Natural killer cell treated with Interleukin-12 subunit alpha and Interleukin-12 subunit beta and Interleukin-15 and Interleukin-18, amount 100 ng/mL, for 72 hours (primary cell): ENCODE measurements at regions not wholly inside any gene's neighbourhood (a gene's known extent, or its start where the extent isn't known, plus 50 kb on each side); places are given as distances from the start of the nearest gene placed in this dataset.

Experiments used
- ATAC-seq, 2 donors: fragments of 150-1000 bp; cut with Tn5 transposase in 1 of 2; sonication (Bioruptor Pico), chemical (Tn5 transposase) in 1 of 2; 2 replicates each; pipeline ENCODE4 v1.10.0; 2021
- DNase-seq: peaks from one replicate; pipeline ENCODE4 v3.0.0; 2022; ENCODE audit warnings: low spot score
- H3K27ac Mint-ChIP-seq, 2 donors: 1 replicate in 1 of 2; 2 replicates in 1 of 2; pipeline ENCODE4 v1.8.0; 2022; ENCODE audit warnings: mixed read lengths in 2 of 2, mild to moderate bottlenecking in 1 of 2, moderate library complexity in 1 of 2
- H3K27me3 Mint-ChIP-seq, 2 donors: 1 replicate in 1 of 2; 2 replicates in 1 of 2; pipeline ENCODE4 v1.8.0; 2022; ENCODE audit warnings: mixed read lengths in 2 of 2
- H3K36me3 Mint-ChIP-seq: one replicate; pipeline ENCODE4 v1.8.0; 2022; ENCODE audit warnings: mixed read lengths
- H3K4me1 Mint-ChIP-seq, 2 donors: 1 replicate in 1 of 2; 2 replicates in 1 of 2; pipeline ENCODE4 v1.8.0; 2022; ENCODE audit warnings: low read depth in 2 of 2, mixed read lengths in 2 of 2, mild to moderate bottlenecking in 1 of 2
- H3K4me3 Mint-ChIP-seq: one replicate; pipeline ENCODE4 v1.8.0; 2022; ENCODE audit warnings: mixed read lengths
- H3K9me3 Mint-ChIP-seq: 2 replicates; pipeline ENCODE4 v1.8.0; 2022; ENCODE audit warnings: mixed read lengths

GRCh38 chr1:218718206-218718605 is 373.1 kb downstream of the TGFB2 start:
- DNase-seq = no peak
- Mint-ChIP-seq H3K27ac (no peak overlapping the region), H3K9me3 (peaks cover 3% of the 10 kb centered on the region), H3K27me3 (no peaks in the 10 kb centered on the region), H3K4me1 (no peaks in the 10 kb centered on the region), H3K36me3 (no peaks in the 10 kb centered on the region), H3K4me3 (no peak overlapping the region)
- no peak for ATAC-seq

GRCh38 chr1:218718977-218719376 is 373.8 kb downstream of the TGFB2 start:
- Mint-ChIP-seq H3K27ac (no peak overlapping the region), H3K27me3 (no peaks in the 10 kb centered on the region), H3K4me1 (no peaks in the 10 kb centered on the region), H3K4me3 (no peak overlapping the region), H3K9me3 (peaks cover 3% of the 10 kb centered on the region), H3K36me3 (no peaks in the 10 kb centered on the region)
- DNase-seq (no peak), ATAC-seq (no peak)

GRCh38 chr1:218728898-218729565 is 383.9 kb downstream of the TGFB2 start:
- no peaks in the 10 kb centered on the region for H3K27me3 Mint-ChIP-seq
- H3K4me1 Mint-ChIP-seq = no peaks in the 10 kb centered on the region
- H3K9me3 Mint-ChIP-seq = peaks cover 22% of the 10 kb centered on the region
- H3K27ac Mint-ChIP-seq = no peak overlapping the region
- no peak overlapping the region for H3K4me3 Mint-ChIP-seq
- ATAC-seq (no peak), DNase-seq (no peak)
- H3K36me3 Mint-ChIP-seq = no peaks in the 10 kb centered on the region

GRCh38 chr1:218735436-218736032 is 390.4 kb downstream of the TGFB2 start:
- no peak for DNase-seq
- Mint-ChIP-seq H3K4me3 (no peak overlapping the region), H3K27ac (no peak overlapping the region), H3K9me3 (peaks cover 14% of the 10 kb centered on the region), H3K4me1 (no peaks in the 10 kb centered on the region), H3K27me3 (no peaks in the 10 kb centered on the region), H3K36me3 (no peaks in the 10 kb centered on the region)
- no peak for ATAC-seq

GRCh38 chr1:218739426-218739825 is 394.3 kb downstream of the TGFB2 start:
- Mint-ChIP-seq H3K27me3 (no peaks in the 10 kb centered on the region), H3K36me3 (no peaks in the 10 kb centered on the region), H3K4me3 (no peak overlapping the region), H3K27ac (no peak overlapping the region), H3K4me1 (no peaks in the 10 kb centered on the region), H3K9me3 (peaks cover 9% of the 10 kb centered on the region)
- DNase-seq = no peak
- ATAC-seq = no peak

- DNase-seq (no peak), ATAC-seq (no peak)
- Mint-ChIP-seq H3K9me3 (peaks cover 13% of the 10 kb centered on the region), H3K27ac (no peak overlapping the region), H3K4me1 (no peaks in the 10 kb centered on the region), H3K36me3 (peaks cover 9% of the 10 kb centered on the region), H3K4me3 (no peak overlapping the region), H3K27me3 (no peaks in the 10 kb centered on the region)
These were observed 396.7 kb downstream of the TGFB2 start for GRCh38 chr1:218741852-218742251.

- no peaks in the 10 kb centered on the region for H3K4me1 Mint-ChIP-seq
- H3K4me3 Mint-ChIP-seq = no peak overlapping the region
- no peak for ATAC-seq
- H3K9me3 Mint-ChIP-seq = peaks cover 10% of the 10 kb centered on the region
- H3K36me3 Mint-ChIP-seq = peaks cover 9% of the 10 kb centered on the region
- DNase-seq = no peak
- H3K27ac Mint-ChIP-seq = no peak overlapping the region
- no peaks in the 10 kb centered on the region for H3K27me3 Mint-ChIP-seq
These were observed 397.5 kb downstream of the TGFB2 start for GRCh38 chr1:218742467-218743262.

GRCh38 chr1:218743861-218744505 is 398.8 kb downstream of the TGFB2 start:
- DNase-seq (no peak), ATAC-seq (no peak)
- Mint-ChIP-seq H3K4me3 (no peak overlapping the region), H3K27me3 (no peaks in the 10 kb centered on the region), H3K9me3 (peaks cover 10% of the 10 kb centered on the region), H3K36me3 (peaks cover 9% of the 10 kb centered on the region), H3K27ac (no peak overlapping the region), H3K4me1 (no peaks in the 10 kb centered on the region)

GRCh38 chr1:218748071-218748470 is 402.9 kb downstream of the TGFB2 start:
- peaks cover 10% of the 10 kb centered on the region for H3K9me3 Mint-ChIP-seq
- no peak overlapping the region for H3K27ac Mint-ChIP-seq
- ATAC-seq = no peak
- H3K27me3 Mint-ChIP-seq = no peaks in the 10 kb centered on the region
- no peaks in the 10 kb centered on the region for H3K4me1 Mint-ChIP-seq
- no peak for DNase-seq
- peaks cover 9% of the 10 kb centered on the region for H3K36me3 Mint-ChIP-seq
- no peak overlapping the region for H3K4me3 Mint-ChIP-seq

- H3K27me3 Mint-ChIP-seq = no peaks in the 10 kb centered on the region
- H3K36me3 Mint-ChIP-seq = peaks cover under 1% of the 10 kb centered on the region
- ATAC-seq (no peak), DNase-seq (no peak)
- no peak overlapping the region for H3K27ac Mint-ChIP-seq
- no peaks in the 10 kb centered on the region for H3K9me3 Mint-ChIP-seq
- no peaks in the 10 kb centered on the region for H3K4me1 Mint-ChIP-seq
- no peak overlapping the region for H3K4me3 Mint-ChIP-seq
These were observed 405.3 kb downstream of the TGFB2 start for GRCh38 chr1:218750216-218750970.

GRCh38 chr1:218751208-218751948 is 406.2 kb downstream of the TGFB2 start:
- Mint-ChIP-seq H3K4me1 (no peaks in the 10 kb centered on the region), H3K4me3 (no peak overlapping the region), H3K36me3 (no peaks in the 10 kb centered on the region), H3K27ac (no peak overlapping the region), H3K27me3 (no peaks in the 10 kb centered on the region), H3K9me3 (no peaks in the 10 kb centered on the region)
- DNase-seq (no peak), ATAC-seq (no peak)

GRCh38 chr1:218752126-218752525 is 407.0 kb downstream of the TGFB2 start:
- ATAC-seq (no peak), DNase-seq (no peak)
- no peak overlapping the region for H3K4me3 Mint-ChIP-seq
- no peaks in the 10 kb centered on the region for H3K4me1 Mint-ChIP-seq
- H3K9me3 Mint-ChIP-seq = peaks cover 3% of the 10 kb centered on the region
- H3K27me3 Mint-ChIP-seq = no peaks in the 10 kb centered on the region
- no peak overlapping the region for H3K27ac Mint-ChIP-seq
- no peaks in the 10 kb centered on the region for H3K36me3 Mint-ChIP-seq

GRCh38 chr1:218754477-218754876 is 409.3 kb downstream of the TGFB2 start:
- ATAC-seq (no peak), DNase-seq (no peak)
- H3K27ac Mint-ChIP-seq = no peak overlapping the region
- no peaks in the 10 kb centered on the region for H3K36me3 Mint-ChIP-seq
- no peak overlapping the region for H3K4me3 Mint-ChIP-seq
- no peaks in the 10 kb centered on the region for H3K27me3 Mint-ChIP-seq
- H3K4me1 Mint-ChIP-seq = no peaks in the 10 kb centered on the region
- peaks cover 3% of the 10 kb centered on the region for H3K9me3 Mint-ChIP-seq
